ENCODE measurements at regions not wholly inside any gene's neighbourhood (a gene's known extent, or its start where the extent isn't known, plus 50 kb on each side); places are given as distances from the start of the nearest gene placed in this dataset.

DNA sequence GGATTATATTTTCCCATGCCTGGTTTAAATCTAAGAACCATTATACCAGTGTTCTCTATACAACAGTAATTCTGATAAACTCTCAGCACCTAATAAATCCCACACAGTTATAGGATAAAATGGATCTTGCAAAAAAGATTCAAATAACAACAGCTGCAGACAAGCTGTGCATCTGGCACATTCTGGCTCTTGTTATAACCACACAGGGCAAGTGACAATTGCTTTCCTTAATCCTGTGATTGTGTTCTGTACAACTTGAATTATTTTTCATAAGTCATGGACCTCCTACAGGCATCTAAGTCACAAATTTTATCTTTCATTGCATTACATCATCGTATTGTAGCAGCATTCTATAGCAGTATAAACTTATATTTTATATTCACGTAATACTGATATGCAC is 948.3 kb downstream of the SLITRK1 start:
- no peak for DNase-seq

DNA sequence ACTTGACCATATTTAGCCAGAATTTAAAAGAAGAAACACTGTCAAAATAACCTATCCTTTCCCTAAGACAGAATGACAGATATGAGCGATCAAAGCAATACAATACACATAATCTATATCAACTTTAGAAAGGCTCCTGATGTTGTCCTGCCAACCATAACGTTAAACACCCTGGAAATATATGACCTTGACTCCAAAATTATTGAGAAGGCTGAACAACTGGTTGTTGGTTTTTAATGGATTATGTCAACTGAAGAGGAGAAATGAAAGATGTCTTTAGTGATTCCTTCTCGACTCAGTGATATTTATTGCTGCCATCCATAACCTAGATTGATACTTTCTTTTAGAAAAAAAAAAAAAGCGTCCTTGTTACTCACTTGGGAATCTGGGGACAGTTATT is 957.2 kb downstream of the SLITRK1 start:
- no peak for DNase-seq

DNA sequence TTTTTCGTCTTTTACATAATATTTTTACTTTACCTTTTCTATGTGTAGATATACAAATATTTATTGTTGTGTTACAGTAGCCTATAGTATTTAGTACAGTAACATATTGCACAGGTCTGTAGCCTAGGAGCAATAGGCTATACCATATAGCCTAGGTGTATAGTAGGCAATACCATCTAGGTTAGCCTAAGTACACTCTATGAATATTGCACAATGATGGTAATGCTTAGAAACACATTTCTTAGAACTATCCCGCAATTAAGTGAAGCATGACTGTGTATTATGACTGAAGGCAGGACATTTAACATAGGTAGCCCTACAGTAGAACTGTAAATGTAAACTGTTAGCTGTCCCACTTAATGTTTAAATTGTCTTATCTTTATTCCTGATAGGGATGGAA is 964.3 kb downstream of the SLITRK1 start:
- DNase-seq, result no peak

DNA sequence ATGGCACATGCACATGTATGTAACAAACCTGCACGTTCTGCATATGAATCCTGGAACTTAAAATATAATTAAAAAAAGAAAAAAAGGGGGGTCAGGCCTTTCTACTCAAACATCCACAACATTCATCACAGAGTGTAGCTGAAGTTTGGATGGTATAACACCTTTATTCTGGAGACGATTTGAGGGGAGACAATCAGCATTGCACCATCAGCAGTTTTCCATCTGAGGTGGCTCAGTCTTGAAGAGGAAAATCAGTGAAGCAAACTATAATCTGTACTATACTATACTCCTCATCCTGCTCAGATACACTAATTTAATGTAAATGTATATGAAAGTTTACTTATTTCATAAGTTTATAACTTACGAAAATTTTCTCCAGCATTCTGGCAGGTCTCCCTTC is 969.7 kb downstream of the SLITRK1 start:
- no peak for DNase-seq

DNA sequence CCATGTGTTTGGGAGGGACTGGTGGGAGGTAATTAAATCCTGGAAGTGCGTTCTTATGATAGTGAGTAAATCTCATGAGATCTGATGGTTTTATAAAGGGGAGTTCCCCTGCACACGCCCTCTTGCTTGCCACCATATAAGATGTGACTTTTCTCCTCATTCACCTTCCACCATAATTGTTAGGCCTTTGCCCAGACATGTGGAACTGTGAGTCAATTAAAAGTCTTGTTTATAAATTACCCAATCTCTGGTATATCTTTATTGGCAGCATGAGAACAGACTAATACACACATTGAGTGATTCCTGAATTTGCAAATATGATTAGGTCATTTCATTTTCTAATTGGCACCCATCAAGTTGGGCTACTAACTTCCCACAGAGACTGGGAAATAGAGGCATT is 977.2 kb downstream of the SLITRK1 start:
- no peak for DNase-seq

DNA sequence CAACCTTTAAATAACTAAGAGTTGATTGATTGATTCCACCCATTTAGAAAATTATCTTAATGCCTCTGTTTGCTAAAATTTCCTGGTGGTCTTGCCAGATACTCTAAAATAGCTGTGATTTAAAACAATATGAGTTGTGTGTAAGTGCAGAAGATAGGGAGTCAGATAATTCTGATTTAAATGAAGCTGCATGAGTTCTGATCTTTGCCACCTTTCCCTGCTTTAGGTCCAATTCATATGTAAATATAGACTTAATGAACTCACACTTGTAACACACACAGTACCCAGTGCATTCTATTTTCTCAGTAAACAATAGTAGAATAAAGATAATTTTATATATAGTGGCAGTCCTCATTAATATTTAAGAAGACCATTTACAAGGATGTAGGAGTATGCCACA is 981.8 kb downstream of the SLITRK1 start:
- DNase-seq, result no peak

DNA sequence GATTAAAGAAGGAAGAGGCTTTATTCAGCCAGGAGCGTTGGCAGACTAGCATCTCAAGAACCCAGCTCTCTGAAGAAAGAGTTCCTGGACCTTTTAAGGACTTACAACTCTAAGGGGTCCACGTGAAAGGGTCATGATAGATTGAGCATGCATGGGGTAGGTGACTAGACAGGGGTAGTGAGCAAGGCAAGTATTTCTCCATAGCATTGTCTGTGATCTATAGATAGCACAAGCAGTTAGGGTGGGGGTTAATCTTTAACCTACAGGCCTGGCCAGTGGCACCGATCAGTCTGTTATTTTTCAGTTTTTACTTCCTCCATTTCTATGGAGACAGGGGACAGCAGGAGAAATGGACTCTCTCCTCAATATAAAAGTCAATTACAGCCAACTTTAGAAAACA is 983.7 kb downstream of the SLITRK1 start:
- no peak for DNase-seq

DNA sequence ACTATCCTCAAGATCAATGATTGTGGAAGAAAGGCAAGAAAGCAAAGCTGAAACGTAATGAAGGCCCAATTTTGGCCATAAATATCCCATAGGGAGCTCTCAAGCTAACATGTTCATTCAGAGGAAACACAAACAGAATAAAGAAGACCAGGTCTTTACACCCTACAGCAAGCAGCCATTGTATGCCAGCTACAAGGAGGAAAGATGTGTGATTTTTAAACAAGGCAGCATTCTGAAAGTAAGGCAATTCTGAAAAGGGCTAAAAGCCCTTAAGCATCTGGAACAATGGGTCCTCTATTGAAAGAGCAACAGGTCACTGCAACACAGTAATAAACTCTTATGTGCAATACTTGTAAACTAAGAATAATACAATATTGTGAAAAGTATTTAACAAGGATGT is 1002.4 kb downstream of the SLITRK1 start:
- DNase-seq, result no peak

DNA sequence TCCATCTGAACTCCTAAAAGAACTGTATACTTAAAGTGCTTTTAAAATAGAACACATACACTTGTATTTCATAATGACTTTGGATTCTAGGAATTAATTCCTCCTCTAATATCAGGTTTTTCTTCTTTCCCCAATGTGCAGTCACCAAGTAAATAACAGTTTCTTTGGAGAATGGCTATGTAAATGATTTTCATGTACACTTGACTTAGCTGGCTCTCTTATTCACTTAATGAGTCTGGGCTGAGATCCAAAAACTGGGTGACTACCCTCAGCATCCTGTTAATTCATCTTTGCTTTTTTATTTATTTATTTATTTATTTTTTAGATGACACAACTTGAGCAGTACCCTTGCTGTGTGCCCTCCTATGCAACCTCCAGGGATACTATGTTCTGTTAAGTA is 1003.7 kb downstream of the SLITRK1 start:
- DNase-seq, result no peak

DNA sequence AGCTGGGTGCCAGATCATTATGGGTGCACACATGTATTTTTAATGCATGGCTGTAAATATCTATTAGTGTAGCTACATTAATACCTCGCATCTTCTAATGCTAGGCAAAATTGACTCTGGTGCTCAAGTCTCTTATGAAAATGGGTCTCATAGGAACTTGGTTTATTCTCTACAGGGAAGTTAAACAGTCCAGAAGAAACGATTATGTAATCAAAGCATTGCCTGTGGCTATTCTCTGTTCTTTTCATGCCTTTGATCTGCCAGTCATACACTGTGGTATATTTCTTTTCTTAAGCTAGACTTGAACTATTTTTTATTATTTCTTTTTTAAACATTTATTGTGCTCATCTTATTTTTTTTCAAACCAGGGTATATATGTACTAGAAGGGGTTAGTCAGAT is 1015.0 kb downstream of the SLITRK1 start:
- no peak for DNase-seq

DNA sequence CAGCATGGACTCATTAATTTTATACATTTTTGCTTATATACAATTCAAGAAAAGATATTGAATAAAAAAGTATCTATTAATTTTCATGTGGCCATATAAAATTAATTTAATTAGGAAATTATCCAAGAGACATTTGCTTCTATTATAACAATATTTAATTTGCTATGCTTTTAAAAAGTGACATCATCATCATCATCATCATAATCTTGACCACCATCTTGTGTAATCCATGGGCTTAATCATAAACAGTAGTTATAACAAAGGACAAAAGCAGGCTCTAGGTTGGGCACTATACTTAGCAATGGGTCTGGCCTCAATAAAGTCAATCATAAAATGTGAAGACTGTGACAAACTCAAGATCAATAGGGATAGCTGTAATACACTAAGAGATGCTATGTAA is 1031.6 kb downstream of the SLITRK1 start:
- DNase-seq, result no peak

DNA sequence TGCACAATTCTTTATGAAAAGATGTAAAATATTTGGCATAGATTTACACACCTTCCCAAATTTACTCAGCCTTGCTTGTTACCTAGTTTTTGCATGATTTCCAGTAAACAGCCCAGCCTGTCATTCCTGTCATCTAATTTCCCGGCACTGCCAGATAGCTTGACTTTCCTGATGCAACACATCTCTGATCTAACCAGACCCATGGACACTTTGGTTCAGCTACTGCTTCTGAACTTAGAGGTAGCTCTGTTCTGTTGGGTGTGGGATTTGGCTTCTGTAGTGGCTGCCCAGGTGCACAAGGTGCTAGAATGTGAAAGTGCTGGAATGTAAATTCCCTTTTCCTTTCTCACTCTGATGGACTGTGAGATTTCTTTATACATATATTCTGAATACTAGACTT is 1033.5 kb downstream of the SLITRK1 start:
- DNase-seq, result no peak

DNA sequence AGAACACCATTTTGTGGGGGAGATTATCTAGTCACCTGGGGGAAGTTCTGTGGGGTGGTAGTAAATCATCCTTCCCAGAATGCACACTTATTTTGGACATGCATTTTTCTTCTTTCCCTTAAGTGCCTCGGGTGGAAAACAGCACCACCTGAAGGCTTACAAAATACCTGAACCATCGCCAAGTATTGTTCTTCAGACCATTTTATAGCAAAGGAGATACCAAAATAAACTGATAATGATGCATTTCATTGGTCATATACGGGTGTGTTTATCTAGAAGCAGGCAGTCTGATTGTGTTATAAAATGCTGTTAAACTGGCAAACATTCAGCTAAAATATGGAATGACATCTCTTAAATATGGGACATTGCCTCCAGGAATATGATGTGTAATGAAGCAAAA is 1034.7 kb downstream of the SLITRK1 start:
- no peak for DNase-seq

DNA sequence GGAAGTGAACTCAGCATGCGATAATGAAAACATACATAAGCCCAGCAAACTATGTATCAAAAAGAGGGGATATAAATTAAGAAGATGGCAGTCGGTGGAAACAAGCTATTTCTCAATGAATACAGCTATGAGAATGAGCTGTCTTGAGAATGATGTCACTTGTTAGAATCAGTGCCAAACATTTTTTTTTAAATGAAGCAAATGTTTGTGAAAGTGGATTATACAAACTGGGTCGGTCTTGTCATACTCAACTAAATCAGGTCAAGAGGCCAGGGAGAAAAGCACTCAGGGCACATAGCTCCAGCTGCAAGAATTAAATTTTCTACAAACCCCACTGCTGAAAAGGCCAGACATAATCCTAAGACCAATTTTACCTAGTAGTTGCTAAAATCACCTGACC is 1048.4 kb downstream of the SLITRK1 start:
- DNase-seq, result no peak

DNA sequence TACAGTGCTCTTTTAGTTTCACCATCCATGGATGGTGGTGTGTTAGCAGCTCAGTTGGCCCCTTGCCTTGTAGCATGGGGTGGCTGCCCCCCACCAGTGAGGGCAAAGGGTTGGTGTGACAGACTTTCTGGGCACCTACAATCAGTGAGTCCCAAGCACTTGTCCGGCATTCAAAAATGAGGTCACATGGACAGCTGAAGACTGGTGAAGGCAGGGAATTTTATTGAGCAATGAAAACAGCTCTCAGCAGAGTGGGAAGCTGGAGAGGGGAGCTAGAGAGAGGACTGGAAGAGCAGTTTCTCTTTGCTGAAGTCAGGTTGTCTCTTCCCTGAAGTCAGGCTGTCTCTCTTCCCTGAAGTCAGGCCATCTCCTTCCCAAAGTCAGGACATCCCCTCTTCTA is 1053.2 kb downstream of the SLITRK1 start:
- DNase-seq, result no peak

DNA sequence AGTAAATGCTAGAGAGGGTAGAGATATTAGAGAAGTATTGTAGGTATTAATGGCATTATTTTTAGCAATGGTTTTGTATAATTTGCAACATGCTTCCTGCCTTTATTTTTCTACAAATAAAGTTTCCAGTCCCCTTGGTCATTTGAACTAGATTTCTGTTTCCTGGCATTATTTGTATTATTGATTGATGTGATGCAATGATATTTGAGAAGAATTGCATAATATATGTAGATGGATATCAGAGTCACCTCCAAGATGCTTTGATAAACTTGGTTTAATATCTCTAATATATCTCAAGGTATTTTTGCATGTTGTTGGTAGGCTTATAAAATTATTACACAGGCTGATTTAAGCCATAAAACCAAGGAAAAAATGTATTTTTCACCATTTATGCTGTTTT is 1054.5 kb downstream of the SLITRK1 start:
- DNase-seq, result no peak

DNA sequence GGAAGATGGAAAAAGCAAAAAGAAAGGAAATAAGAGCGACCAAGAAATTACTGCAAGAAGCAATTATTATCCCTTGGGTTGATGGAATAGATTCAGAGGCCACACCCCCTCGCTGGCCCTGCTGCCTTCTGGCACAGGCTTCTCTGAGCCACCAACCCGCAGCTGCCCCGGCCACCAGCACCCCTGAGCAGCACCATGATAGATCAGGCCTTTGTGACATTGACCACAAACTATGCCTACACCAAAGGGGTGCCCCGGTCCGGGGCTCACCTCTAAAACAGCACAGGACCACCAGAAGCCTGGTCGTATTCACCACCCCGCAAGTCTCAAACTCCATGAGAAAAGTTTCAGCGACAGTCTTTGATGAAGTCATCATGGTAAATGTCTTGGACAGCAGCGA is 1059.3 kb downstream of the SLITRK1 start:
- DNase-seq, result no peak

DNA sequence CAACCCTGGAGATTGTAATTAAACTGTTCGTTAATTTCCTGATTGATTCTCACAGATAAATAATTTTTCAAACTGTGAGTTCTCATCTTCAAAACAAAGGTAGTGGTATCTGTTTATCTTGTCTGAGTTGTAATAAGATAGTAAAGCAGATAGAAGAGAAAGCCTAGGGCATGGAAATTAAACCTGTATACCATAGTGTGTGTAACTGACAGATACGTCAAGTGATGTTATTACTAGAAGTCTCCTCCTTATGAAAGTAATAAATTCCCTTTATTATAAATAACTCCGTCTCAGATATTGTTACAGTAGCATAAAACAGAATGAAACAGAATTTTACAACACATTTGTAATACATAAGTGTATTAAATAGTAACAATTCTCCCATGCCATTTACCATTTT is 1065.1 kb downstream of the SLITRK1 start:
- no peak for DNase-seq

DNA sequence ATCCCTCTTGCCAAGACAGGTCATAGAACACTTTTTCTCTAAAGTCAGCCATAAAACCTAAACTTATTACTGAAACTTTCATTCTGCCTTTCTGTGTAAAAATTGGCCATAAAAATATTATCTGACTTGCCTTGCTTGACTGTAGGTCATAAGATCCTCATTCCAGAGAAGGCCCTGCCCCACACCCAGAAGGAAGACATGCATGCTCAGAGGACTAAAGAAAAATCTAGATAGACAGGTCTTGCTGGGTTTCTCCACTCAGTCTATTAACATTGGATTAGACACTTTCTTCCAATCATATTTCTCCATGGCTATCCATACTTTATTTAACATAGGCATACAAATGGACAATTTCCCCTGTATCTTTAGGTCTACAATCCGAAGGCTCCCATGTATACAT is 1066.5 kb downstream of the SLITRK1 start:
- no peak for DNase-seq

DNA sequence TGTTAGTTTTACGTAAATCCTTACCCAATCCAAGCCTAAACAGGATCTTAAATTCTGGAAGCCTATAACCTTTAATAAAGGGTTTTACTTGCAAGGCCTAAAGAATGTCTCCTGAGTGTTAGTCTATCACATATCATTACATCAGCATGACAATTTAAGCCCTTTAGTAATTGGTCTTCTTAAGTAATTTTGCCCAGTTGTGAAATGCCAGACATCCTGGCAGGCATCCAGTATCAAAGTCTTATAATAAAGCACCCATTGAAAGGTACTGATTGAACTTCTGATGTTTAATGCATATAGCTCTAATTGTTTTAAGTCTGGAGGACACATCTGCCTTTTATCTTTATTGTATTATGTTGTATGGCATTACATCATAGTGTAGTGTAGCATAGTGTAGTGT is 1078.9 kb downstream of the SLITRK1 start:
- DNase-seq, result no peak

DNA sequence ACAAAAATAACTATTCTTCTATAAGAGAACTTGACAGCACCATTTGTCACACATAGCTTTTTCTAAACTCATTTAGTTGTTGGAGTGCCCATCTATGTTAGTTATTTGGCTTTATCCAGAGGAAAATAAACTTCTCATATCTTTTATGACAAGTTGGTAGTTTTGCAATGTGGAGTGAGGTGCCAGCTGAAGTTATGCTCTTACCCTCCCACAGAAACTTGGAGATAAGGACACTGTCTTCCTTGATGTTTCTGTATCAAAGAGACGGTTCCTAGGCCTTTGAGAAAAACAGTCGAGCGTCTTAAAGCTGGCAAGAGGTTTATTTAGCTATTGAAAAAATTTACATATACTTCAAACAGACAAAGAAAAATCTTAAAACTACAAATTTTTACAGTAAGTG is 1079.7 kb downstream of the SLITRK1 start:
- DNase-seq, result no peak

DNA sequence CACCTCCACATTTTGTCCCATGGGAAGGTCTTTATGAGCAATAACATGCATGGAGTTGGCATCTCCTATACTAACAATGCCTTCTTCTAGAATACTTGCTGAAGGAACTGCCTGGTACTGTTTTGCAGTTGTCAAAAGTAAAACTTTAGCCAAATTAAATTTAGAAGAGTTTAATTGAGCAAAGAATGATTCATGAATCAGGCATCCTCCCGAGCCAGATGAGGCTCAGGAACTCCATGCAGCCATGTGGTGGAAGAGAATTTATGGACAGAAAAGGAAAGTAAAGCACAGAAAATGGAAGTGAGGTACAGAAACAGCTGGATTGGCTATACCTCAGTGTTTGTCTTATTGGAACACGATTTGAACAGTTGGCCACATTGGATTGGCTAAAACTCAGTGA is 1081.9 kb downstream of the SLITRK1 start:
- DNase-seq, result no peak

DNA sequence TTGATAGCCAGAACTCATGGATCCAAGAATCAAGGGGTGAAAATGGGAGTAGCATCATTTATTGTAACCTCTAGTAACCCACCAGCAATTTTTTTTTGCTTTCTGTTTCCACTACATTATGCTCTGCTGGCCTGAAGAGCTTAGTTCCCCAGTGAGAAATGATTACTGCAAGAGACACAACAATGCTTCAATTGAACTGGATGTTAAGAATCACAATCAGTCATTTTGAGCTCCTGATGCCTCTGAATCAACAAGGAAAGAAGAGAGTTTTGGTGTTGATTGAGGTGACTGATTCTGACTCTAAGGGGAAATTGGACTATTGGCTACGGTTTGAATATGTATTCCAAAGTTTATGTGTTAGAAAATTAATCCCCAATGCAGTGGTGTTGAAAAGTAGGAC is 1084.4 kb downstream of the SLITRK1 start:
- no peak for DNase-seq

DNA sequence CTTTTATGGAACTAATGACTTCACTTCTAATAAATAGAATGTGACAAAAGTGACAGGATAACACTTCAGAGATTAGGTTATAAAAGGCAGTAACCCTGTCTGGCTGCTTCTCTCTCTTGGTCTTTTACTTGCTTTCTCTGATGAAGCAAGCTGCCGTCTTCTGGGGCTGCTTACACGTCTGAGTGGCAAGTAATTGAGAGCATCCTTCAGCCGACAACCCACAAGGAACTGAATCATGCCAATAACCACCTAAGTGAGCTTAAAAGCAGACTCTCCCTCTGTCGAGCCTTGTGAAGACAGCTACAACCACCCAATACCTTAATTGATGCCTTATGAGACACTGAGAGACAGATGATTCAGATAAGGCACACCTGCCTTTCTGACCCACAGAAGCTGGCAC is 1091.2 kb downstream of the SLITRK1 start:
- no peak for DNase-seq

DNA sequence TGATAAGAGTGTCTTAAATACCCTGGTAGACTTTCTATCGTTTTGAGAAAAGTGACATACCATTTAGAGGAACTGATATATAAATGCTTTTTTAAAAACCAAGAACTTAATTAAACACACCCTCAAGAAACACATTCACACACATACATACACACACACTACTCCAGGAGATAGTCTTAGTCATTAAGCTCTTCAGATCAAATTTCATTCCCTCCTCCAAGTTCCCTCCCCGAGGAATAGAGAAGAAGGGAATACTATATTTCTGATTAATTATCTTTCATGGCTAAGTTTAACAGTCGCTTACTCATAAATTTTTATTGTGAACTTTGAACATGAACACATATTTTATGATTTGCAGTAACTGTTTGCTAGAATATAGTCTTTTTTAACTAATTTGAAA is 1109.5 kb downstream of the SLITRK1 start:
- DNase-seq, result no peak

DNA sequence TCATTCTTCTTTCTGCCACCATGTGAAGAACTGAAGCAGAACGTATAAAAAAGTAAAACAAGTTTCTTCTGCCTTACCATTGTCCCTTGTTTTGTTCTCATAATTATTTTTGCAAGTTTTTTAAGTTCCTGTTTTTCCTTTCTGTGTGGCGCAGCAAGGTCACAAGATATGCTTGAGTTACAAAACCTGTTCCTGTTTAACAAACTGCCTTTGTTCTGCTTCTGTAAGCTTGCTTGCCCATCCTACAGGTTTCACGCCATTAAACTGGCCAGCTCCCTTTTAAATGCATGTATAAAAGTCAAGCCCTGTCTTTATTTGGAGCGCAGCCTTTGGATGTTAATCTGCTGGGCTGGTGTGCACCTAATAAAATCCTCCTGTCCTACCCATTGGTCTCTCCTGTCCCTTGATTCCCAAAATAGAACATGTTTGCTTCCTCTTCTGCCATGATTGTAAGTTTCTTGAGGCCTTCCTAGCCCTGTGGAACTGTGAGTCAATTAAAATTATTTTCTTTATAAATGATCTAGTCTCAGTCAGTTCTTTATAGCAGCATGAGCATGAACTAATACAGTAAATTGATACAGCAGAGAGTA is 1115.4 kb downstream of the SLITRK1 start:
- no peak for DNase-seq

Data from NCI-H1694 (cell line).